SK-N-SH treated with all-trans-retinoic acid at 6 μM for 48 hours (cell line): ENCODE measurements at regions not wholly inside any gene's neighbourhood (a gene's known extent, or its start where the extent isn't known, plus 50 kb on each side); places are given as distances from the start of the nearest gene placed in this dataset.

Experiments used
- ISL1 ChIP-seq: fragments of 250-450 bp; sonication (Bioruptor Pico); IDR thresholded peaks from 2 replicates; pipeline ENCODE4 v2.1.2; 2022; ENCODE audit warnings: mild to moderate bottlenecking, moderate library complexity
- PPARA ChIP-seq: fragments of 250-450 bp; sonication (Bioruptor Pico); IDR thresholded peaks from 2 replicates; pipeline ENCODE4 v1.5.0; 2020; ENCODE audit warnings: mild to moderate bottlenecking, borderline replicate concordance
- TCF4 ChIP-seq: fragments of 250-450 bp; sonication (Bioruptor Pico); IDR thresholded peaks from 2 replicates; pipeline ENCODE4 v1.8.0; 2021; ENCODE audit warnings: mild to moderate bottlenecking, moderate library complexity, borderline replicate concordance
- TOX ChIP-seq: fragments of 250-450 bp; sonication (Bioruptor Pico); IDR thresholded peaks from 2 replicates; pipeline ENCODE4 v1.8.0; 2021; ENCODE audit warnings: mild to moderate bottlenecking, moderate library complexity, borderline replicate concordance
- ZFP30 ChIP-seq: fragments of 450-650 bp; formaldehyde crosslinking; IDR thresholded peaks from 2 replicates; pipeline ENCODE4 v1.5.0; 2022; ENCODE audit warnings: mild to moderate bottlenecking, moderate library complexity
- ZNF8 ChIP-seq: fragments of 450-650 bp; formaldehyde crosslinking; IDR thresholded peaks from 2 replicates; pipeline ENCODE4 v1.5.0; 2020; ENCODE audit warnings: mild to moderate bottlenecking, moderate library complexity
- TF ChIP-seq, protein P1 (sequence below): fragments of 250-450 bp; sonication (Bioruptor Pico); IDR thresholded peaks from 2 replicates; pipeline ENCODE4 v1.8.0; 2021; ENCODE audit warnings: low read depth, mild to moderate bottlenecking, moderate library complexity, borderline replicate concordance

DNA sequence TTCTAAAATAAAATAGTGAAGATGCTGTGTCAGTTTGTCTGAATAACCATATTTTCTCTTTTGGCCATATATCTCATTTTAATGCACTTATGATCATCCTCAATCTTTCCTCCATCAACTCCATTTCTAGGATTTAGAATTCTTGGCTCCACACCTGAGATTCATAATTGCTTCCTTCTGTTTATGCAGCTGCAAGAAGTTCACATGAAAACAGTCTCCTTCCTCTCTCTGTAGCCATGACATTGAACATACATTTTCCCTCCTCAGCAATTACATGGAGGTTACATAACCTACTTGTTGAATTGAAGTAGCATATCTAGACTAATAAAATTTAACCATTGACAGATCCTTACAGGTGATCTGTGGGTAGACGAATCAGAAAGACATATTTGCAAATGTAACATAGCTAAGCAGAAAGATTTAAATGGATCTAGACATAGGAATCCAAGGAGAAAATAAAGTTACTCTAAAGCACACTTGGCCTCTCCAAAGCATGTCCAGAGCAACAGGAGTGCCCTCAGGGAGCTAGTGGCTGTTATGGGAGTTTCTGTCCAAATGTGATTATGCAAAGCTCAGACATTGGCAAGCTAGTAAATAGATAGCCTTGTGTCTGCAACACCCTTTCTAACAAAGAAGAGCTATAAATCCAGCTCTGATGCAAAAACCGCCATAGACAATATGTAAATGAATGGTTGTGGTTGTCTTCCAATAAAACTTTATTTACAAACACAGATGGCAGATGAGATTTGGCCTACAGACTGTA lies 119.9 kb upstream of the MPPED2 start:
- no peak for TF ChIP-seq TOX (CRISPR knock-in tag)
- TF ChIP-seq ZFP30 (CRISPR knock-in tag) = no peak
- TF ChIP-seq, protein P1, sequence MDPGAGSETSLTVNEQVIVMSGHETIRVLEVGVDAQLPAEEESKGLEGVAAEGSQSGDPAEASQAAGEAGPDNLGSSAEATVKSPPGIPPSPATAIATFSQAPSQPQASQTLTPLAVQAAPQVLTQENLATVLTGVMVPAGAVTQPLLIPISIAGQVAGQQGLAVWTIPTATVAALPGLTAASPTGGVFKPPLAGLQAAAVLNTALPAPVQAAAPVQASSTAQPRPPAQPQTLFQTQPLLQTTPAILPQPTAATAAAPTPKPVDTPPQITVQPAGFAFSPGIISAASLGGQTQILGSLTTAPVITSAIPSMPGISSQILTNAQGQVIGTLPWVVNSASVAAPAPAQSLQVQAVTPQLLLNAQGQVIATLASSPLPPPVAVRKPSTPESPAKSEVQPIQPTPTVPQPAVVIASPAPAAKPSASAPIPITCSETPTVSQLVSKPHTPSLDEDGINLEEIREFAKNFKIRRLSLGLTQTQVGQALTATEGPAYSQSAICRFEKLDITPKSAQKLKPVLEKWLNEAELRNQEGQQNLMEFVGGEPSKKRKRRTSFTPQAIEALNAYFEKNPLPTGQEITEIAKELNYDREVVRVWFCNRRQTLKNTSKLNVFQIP (CRISPR knock-in tag) = no peak
- no peak for TF ChIP-seq ZNF8
- TF ChIP-seq PPARA (CRISPR knock-in tag) = no peak
- TF ChIP-seq TCF4 = no peak
- no peak for TF ChIP-seq ISL1
